ENCODE measurements at regions not wholly inside any gene's neighbourhood (a gene's known extent, or its start where the extent isn't known, plus 50 kb on each side); places are given as distances from the start of the nearest gene placed in this dataset.

DNA sequence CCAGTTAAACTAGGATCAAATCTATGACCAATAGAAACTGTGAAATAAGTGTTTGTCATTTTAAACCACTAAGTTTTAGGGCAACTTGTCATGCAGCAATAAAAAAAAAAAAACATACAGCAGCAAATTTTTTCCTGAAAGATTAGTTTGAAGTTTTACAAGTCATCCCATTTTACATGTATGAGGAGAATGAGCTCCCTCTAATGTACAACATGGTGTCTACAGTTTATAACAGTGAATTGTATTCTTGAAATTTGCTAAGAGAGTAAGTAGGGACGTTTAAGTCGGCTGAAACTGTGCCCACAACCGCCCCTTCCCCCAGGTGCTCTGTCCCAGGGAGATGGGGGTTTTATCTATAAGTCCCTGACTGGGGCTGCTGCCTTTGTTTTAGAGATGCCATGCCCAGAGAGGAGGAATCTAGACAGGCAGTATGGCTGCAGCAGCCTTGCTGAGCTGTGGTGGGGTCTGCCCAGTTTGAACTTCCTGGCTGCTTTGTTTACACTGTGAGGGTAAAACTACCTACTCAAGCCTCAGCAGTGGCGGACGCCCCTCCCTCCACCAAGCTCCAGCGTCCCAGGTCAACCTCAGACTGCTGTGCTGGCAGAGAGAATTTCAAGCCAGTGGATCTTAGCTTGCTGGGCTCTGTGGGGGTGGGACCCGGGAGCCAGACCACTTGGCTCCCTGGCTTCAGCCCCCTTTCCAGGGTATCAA is 499.3 kb upstream of the CT83 start:
- TF ChIP-seq SUZ12 (IDR thresholded peaks at IDR 0.05) (no peak), FOXM1 (IDR thresholded peaks at IDR 0.05; ENCODE audit: borderline replicate concordance) (no peak), CTBP1 (IDR thresholded peaks at IDR 0.05; ENCODE audit: borderline replicate concordance) (no peak), ZNF384 (IDR thresholded peaks at IDR 0.05) (no peak), SP1 (IDR thresholded peaks at IDR 0.05) (no peak), FOXK2 (IDR thresholded peaks at IDR 0.05) (no peak), BHLHE40 (IDR thresholded peaks at IDR 0.05; ENCODE audit: borderline replicate concordance) (no peak), FOXA1 (IDR thresholded peaks at IDR 0.05) (no peak), TARDBP (IDR thresholded peaks at IDR 0.05) (no peak), ELF4 (IDR thresholded peaks at IDR 0.05) (no peak), HDGF (IDR thresholded peaks at IDR 0.05; ENCODE audit: borderline replicate concordance) (no peak)
- TF ChIP-seq, protein P1, sequence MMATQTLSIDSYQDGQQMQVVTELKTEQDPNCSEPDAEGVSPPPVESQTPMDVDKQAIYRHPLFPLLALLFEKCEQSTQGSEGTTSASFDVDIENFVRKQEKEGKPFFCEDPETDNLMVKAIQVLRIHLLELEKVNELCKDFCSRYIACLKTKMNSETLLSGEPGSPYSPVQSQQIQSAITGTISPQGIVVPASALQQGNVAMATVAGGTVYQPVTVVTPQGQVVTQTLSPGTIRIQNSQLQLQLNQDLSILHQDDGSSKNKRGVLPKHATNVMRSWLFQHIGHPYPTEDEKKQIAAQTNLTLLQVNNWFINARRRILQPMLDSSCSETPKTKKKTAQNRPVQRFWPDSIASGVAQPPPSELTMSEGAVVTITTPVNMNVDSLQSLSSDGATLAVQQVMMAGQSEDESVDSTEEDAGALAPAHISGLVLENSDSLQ (IDR thresholded peaks at IDR 0.05): no peak
